HG03460 (cell line): ENCODE measurements at regions not wholly inside any gene's neighbourhood (a gene's known extent, or its start where the extent isn't known, plus 50 kb on each side); places are given as distances from the start of the nearest gene placed in this dataset.
A peak's percentile ranks its signal among the peaks of the same experiment; 100 is the strongest.
"Not testable (repeated sequence)": the region's sequence is repeated elsewhere in the genome, so short reads cannot be mapped to it uniquely, and the experiment has no call there.

Source experiments
- ATAC-seq: cut with Tn5 transposase; IDR thresholded peaks from one replicate; pipeline ENCODE4 v1.9.1; 2021; ENCODE audit not compliant: unreplicated experiment

GRCh38 chr5:160479220-160479619 lies 57.6 kb downstream of the PTTG1 start:
- no peak for ATAC-seq

- ATAC-seq, result no peak
Measured at GRCh38 chr5:160479926-160480325, 58.3 kb downstream of the PTTG1 start.

- no peak for ATAC-seq
Measured at GRCh38 chr5:160480652-160481051, 59.0 kb downstream of the PTTG1 start.

GRCh38 chr5:160484678-160485077 lies 63.0 kb downstream of the PTTG1 start:
- no peak for ATAC-seq

- no peak for ATAC-seq
Measured at GRCh38 chr5:160485364-160485969, 63.8 kb downstream of the PTTG1 start.

GRCh38 chr5:160486573-160486972 lies 64.9 kb downstream of the PTTG1 start:
- peak; percentile 38 for ATAC-seq

- no peak for ATAC-seq
Measured at GRCh38 chr5:160488394-160489325, 67.0 kb downstream of the PTTG1 start.

GRCh38 chr5:160491438-160491837 lies 69.8 kb downstream of the PTTG1 start:
- ATAC-seq, result no peak

GRCh38 chr5:160492565-160492964 lies 70.9 kb downstream of the PTTG1 start:
- no peak for ATAC-seq

- ATAC-seq, result no peak
Measured at GRCh38 chr5:160493806-160494338, 72.2 kb downstream of the PTTG1 start.

- ATAC-seq, result no peak
Measured at GRCh38 chr5:160494451-160494850, 72.8 kb downstream of the PTTG1 start.

- ATAC-seq, result no peak
Measured at GRCh38 chr5:160496334-160496733, 74.7 kb downstream of the PTTG1 start.

GRCh38 chr5:160496784-160497183 lies 75.1 kb downstream of the PTTG1 start:
- ATAC-seq, result no peak

GRCh38 chr5:160497878-160498277 lies 76.2 kb downstream of the PTTG1 start:
- ATAC-seq, result no peak

GRCh38 chr5:160498441-160499043 lies 76.9 kb downstream of the PTTG1 start:
- not testable (repeated sequence) for ATAC-seq

- no peak for ATAC-seq
Measured at GRCh38 chr5:160500786-160501779, 79.4 kb downstream of the PTTG1 start.

GRCh38 chr5:160504906-160505305 lies 83.3 kb downstream of the PTTG1 start:
- no peak for ATAC-seq

GRCh38 chr5:160506006-160507004 lies 84.7 kb downstream of the PTTG1 start:
- peak; percentile 83 for ATAC-seq

- no peak for ATAC-seq
Measured at GRCh38 chr5:160507221-160507721, 85.6 kb downstream of the PTTG1 start.
